OCI-LY1 (cell line): ENCODE measurements at regions not wholly inside any gene's neighbourhood (a gene's known extent, or its start where the extent isn't known, plus 50 kb on each side); places are given as distances from the start of the nearest gene placed in this dataset.

ENCODE experiments used
- CTCF ChIP-seq: fragments of 200-600 bp; sonication (generic), shearing (Covaris generic); IDR thresholded peaks from 2 replicates; pipeline ENCODE4 v1.5.1; 2017; ENCODE audit warnings: mild to moderate bottlenecking, antibody characterized with exemption, low read length, moderate library complexity, mixed read lengths
- EZH2 ChIP-seq: fragments of 200-600 bp; sonication (generic), shearing (Covaris generic); IDR thresholded peaks from 2 replicates; pipeline ENCODE4 v1.8.0; 2017; ENCODE audit warnings: borderline replicate concordance, mixed run types, mild to moderate bottlenecking, antibody characterized with exemption, low read length, moderate library complexity, mixed read lengths

GRCh38 chr11:95364324-95365295, 133.6 kb upstream of the SESN3 start:
- TF ChIP-seq CTCF (no peak), EZH2 (no peak)
